Liver (tissue), 8 donors: ENCODE measurements at regions not wholly inside any gene's neighbourhood (a gene's known extent, or its start where the extent isn't known, plus 50 kb on each side); places are given as distances from the start of the nearest gene placed in this dataset.

Experiments
- DNase-seq: peaks from one replicate; pipeline ENCODE4 v3.0.0-alpha.2; 2017; ENCODE audit warnings: low spot score
- H3K27ac ChIP-seq, 2 donors: one replicate each; pipeline ENCODE4 v1.7.0; 2013; ENCODE audit warnings: inconsistent platforms in 2 of 2, low read length in 2 of 2, control low read depth in 1 of 2, low read depth in 1 of 2, mild to moderate bottlenecking in 1 of 2
- H3K27me3 ChIP-seq, 4 donors: one replicate each; pipeline versions ENCODE4 v1.6.1 to v1.7.0; 2013; ENCODE audit warnings: low read length in 3 of 4, inconsistent platforms in 1 of 4, mild to moderate bottlenecking in 1 of 4, moderate library complexity in 1 of 4; ENCODE audit not compliant: control insufficient read depth in 4 of 4, insufficient read depth in 4 of 4
- H3K36me3 ChIP-seq, 4 donors: one replicate each; pipeline versions ENCODE4 v1.6.1 to v1.7.0; 2013; ENCODE audit warnings: low read length in 3 of 4, mild to moderate bottlenecking in 3 of 4, low read depth in 1 of 4, moderate library complexity in 1 of 4; ENCODE audit not compliant: control insufficient read depth in 4 of 4, insufficient read depth in 3 of 4
- H3K4me1 ChIP-seq, 4 donors: one replicate each; pipeline versions ENCODE4 v1.6.1 to v1.7.0; 2013; ENCODE audit warnings: low read length in 3 of 4, mild to moderate bottlenecking in 3 of 4, moderate library complexity in 1 of 4; ENCODE audit not compliant: control insufficient read depth in 4 of 4, insufficient read depth in 4 of 4
- H3K4me3 ChIP-seq, 3 donors: one replicate each; pipeline versions ENCODE4 v1.6.1 to v1.7.0; 2013; ENCODE audit warnings: low read length in 3 of 3, control low read depth in 1 of 3, low read depth in 1 of 3, mild to moderate bottlenecking in 1 of 3
- H3K9ac ChIP-seq, 2 donors: one replicate each; pipeline ENCODE4 v1.7.0; 2013; ENCODE audit warnings: low read length in 2 of 2, mild to moderate bottlenecking in 2 of 2, moderate library complexity in 2 of 2, control low read depth in 1 of 2, low read depth in 1 of 2
- H3K9me3 ChIP-seq, 4 donors: one replicate each; pipeline versions ENCODE4 v1.6.1 to v1.7.0; 2013; ENCODE audit warnings: low read length in 3 of 4; ENCODE audit not compliant: control insufficient read depth in 4 of 4
- CTCF ChIP-seq: fragments of 150-350 bp; IDR thresholded peaks from 2 replicates; pipeline ENCODE4 v1.5.1; 2017; ENCODE audit warnings: improper control_type of control experiment, low read depth, low read length; ENCODE audit not compliant: missing input control
- EGR1 ChIP-seq, 2 donors: IDR thresholded peaks; 2 replicates each; pipeline ENCODE4 v1.6.1; 2016 to 2018; ENCODE audit warnings: antibody characterized with exemption in 2 of 2, low read depth in 2 of 2
- FOXA1 ChIP-seq: IDR thresholded peaks from 2 replicates; pipeline ENCODE4 v1.6.1; 2016; ENCODE audit warnings: antibody characterized with exemption
- FOXA2 ChIP-seq: IDR thresholded peaks from 2 replicates; pipeline ENCODE4 v1.6.1; 2016; ENCODE audit warnings: antibody characterized with exemption
- GABPA ChIP-seq, 2 donors: IDR thresholded peaks in 1 of 2; conservative IDR thresholded peaks in 1 of 2; 2 replicates each; pipeline ENCODE4 v1.6.1; 2016; ENCODE audit warnings: antibody characterized with exemption in 2 of 2, mild to moderate bottlenecking in 1 of 2, moderate library complexity in 1 of 2
- HNF4A ChIP-seq, 2 donors: conservative IDR thresholded peaks; 2 replicates each; pipeline ENCODE4 v1.6.1; 2016; ENCODE audit warnings: antibody characterized with exemption in 2 of 2, mild to moderate bottlenecking in 2 of 2
- HNF4G ChIP-seq: IDR thresholded peaks from 2 replicates; pipeline ENCODE4 v1.6.1; 2016; ENCODE audit warnings: antibody characterized with exemption
- JUND ChIP-seq, 2 donors: IDR thresholded peaks; 2 replicates each; pipeline ENCODE4 v1.6.1; 2016; ENCODE audit warnings: antibody characterized with exemption in 2 of 2
- MAX ChIP-seq: IDR thresholded peaks from 2 replicates; pipeline ENCODE4 v1.6.1; 2016; ENCODE audit warnings: antibody characterized with exemption
- NR2F2 ChIP-seq: IDR thresholded peaks from 2 replicates; pipeline ENCODE4 v1.6.1; 2016; ENCODE audit warnings: antibody characterized with exemption
- RAD21 ChIP-seq, 2 donors: IDR thresholded peaks; 2 replicates each; pipeline ENCODE4 v1.6.1; 2016; ENCODE audit warnings: antibody characterized with exemption in 2 of 2, mild to moderate bottlenecking in 2 of 2
- RXRA ChIP-seq, 2 donors: IDR thresholded peaks; 2 replicates each; pipeline ENCODE4 v1.6.1; 2017 to 2018; ENCODE audit warnings: antibody characterized with exemption in 2 of 2, mild to moderate bottlenecking in 1 of 2
- SP1 ChIP-seq: IDR thresholded peaks from 2 replicates; pipeline ENCODE4 v1.6.1; 2018; ENCODE audit warnings: antibody characterized with exemption, mild to moderate bottlenecking
- TAF1 ChIP-seq: conservative IDR thresholded peaks from 2 replicates; pipeline ENCODE4 v1.6.1; 2016; ENCODE audit warnings: antibody characterized with exemption, mild to moderate bottlenecking
- YY1 ChIP-seq: IDR thresholded peaks from 2 replicates; pipeline ENCODE4 v1.6.1; 2016; ENCODE audit warnings: antibody characterized with exemption, mild to moderate bottlenecking
- WGBS: extraction: QIAGEN DNeasy Blood & Tissue Kit; methylation state at CpG from one replicate; pipeline ENCODE4 v1.1.7; 2013; 5-methylcytosine and 5-hydroxymethylcytosine counted together
- TF ChIP-seq, protein P1 (sequence below): IDR thresholded peaks from 2 replicates; pipeline ENCODE4 v1.6.1; 2016; ENCODE audit warnings: antibody characterized with exemption, mild to moderate bottlenecking
- TF ChIP-seq, protein P2 (sequence below): IDR thresholded peaks from 2 replicates; pipeline ENCODE4 v1.6.1; 2016; ENCODE audit warnings: antibody characterized with exemption
- TF ChIP-seq, protein P3 (sequence below): IDR thresholded peaks from 2 replicates; pipeline ENCODE4 v1.6.1; 2016; ENCODE audit warnings: antibody characterized with exemption
- donor health status: healthy.
- donor health status: healthy.
- donor health status: healthy.
- donor health status: healthy.
- donor health status: healthy.

- 91% methylated on average over 3 of the region's 3 CpGs for WGBS
- H3K27me3 ChIP-seq = peaks cover 0 to 4% (median 0%) of the 10 kb centered on the region in 4 donors
These were observed 101.6 kb upstream of the ESRRB start for GRCh38 chr14:76274324-76274723.

More at GRCh38 chr14:76274324-76274723, 101.6 kb upstream of the ESRRB start:
- DNase-seq = peak; percentile 14
- Histone ChIP-seq H3K4me1 (no peaks in the 10 kb centered on the region), H3K36me3 (no peaks in the 10 kb centered on the region), H3K9ac (no peak overlapping the region), H3K9me3 (peaks cover 0 to under 1% (median 0%) of the 10 kb centered on the region in 4 donors), H3K4me3 (no peak overlapping the region), H3K27ac (no peak overlapping the region)
- TF ChIP-seq CTCF (no peak), JUND (IDR thresholded peaks at IDR 0.05) (no peak), HNF4A (conservative IDR thresholded peaks at IDR 0.05) (no peak), RXRA (IDR thresholded peaks at IDR 0.05) (no peak), YY1 (no peak), HNF4G (no peak), GABPA (IDR thresholded peaks at IDR 0.05 in 1 of 2, conservative IDR thresholded peaks at IDR 0.05 in 1 of 2) (no peak), EGR1 (IDR thresholded peaks at IDR 0.05; ENCODE audit: low read depth in 2 of 2) (no peak), FOXA2 (no peak), RAD21 (IDR thresholded peaks at IDR 0.05) (no peak), NR2F2 (no peak), SP1 (no peak), MAX (no peak), TAF1 (no peak), FOXA1 (no peak)
- TF ChIP-seq, protein P1, sequence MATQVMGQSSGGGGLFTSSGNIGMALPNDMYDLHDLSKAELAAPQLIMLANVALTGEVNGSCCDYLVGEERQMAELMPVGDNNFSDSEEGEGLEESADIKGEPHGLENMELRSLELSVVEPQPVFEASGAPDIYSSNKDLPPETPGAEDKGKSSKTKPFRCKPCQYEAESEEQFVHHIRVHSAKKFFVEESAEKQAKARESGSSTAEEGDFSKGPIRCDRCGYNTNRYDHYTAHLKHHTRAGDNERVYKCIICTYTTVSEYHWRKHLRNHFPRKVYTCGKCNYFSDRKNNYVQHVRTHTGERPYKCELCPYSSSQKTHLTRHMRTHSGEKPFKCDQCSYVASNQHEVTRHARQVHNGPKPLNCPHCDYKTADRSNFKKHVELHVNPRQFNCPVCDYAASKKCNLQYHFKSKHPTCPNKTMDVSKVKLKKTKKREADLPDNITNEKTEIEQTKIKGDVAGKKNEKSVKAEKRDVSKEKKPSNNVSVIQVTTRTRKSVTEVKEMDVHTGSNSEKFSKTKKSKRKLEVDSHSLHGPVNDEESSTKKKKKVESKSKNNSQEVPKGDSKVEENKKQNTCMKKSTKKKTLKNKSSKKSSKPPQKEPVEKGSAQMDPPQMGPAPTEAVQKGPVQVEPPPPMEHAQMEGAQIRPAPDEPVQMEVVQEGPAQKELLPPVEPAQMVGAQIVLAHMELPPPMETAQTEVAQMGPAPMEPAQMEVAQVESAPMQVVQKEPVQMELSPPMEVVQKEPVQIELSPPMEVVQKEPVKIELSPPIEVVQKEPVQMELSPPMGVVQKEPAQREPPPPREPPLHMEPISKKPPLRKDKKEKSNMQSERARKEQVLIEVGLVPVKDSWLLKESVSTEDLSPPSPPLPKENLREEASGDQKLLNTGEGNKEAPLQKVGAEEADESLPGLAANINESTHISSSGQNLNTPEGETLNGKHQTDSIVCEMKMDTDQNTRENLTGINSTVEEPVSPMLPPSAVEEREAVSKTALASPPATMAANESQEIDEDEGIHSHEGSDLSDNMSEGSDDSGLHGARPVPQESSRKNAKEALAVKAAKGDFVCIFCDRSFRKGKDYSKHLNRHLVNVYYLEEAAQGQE = no peak
- TF ChIP-seq, protein P2, sequence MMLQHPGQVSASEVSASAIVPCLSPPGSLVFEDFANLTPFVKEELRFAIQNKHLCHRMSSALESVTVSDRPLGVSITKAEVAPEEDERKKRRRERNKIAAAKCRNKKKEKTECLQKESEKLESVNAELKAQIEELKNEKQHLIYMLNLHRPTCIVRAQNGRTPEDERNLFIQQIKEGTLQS = no peak
- TF ChIP-seq, protein P3, sequence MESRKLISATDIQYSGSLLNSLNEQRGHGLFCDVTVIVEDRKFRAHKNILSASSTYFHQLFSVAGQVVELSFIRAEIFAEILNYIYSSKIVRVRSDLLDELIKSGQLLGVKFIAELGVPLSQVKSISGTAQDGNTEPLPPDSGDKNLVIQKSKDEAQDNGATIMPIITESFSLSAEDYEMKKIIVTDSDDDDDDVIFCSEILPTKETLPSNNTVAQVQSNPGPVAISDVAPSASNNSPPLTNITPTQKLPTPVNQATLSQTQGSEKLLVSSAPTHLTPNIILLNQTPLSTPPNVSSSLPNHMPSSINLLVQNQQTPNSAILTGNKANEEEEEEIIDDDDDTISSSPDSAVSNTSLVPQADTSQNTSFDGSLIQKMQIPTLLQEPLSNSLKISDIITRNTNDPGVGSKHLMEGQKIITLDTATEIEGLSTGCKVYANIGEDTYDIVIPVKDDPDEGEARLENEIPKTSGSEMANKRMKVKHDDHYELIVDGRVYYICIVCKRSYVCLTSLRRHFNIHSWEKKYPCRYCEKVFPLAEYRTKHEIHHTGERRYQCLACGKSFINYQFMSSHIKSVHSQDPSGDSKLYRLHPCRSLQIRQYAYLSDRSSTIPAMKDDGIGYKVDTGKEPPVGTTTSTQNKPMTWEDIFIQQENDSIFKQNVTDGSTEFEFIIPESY = no peak
